ENCODE measurements at regions not wholly inside any gene's neighbourhood (a gene's known extent, or its start where the extent isn't known, plus 50 kb on each side); places are given as distances from the start of the nearest gene placed in this dataset.

GRCh38 chr12:30827101-30828066 lies 72.6 kb upstream of the CAPRIN2 start:
- no peak for DNase-seq

DNA sequence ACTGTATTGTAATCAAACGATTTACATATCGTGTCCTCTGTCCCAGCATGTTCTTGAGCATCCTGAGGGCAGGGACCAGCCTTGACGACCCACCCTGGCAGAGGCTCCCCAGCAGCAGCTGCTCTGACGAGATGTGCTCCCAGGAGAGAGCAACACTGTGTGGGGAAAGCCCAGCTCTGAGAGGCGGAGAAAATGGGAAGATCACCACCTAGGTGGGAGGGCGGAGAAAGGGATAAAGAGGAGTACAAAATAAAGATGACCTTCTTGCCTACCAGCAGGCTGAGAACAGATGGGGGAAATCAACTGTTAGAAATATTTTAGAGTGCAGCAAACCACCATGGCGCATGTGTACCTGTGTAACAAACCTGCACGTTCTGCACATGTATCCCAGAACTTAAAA lies 71.5 kb upstream of the CAPRIN2 start:
- no peak for DNase-seq

- DNase-seq = no peak
Observed at GRCh38 chr12:30825341-30825740, 70.6 kb upstream of the CAPRIN2 start.

DNA sequence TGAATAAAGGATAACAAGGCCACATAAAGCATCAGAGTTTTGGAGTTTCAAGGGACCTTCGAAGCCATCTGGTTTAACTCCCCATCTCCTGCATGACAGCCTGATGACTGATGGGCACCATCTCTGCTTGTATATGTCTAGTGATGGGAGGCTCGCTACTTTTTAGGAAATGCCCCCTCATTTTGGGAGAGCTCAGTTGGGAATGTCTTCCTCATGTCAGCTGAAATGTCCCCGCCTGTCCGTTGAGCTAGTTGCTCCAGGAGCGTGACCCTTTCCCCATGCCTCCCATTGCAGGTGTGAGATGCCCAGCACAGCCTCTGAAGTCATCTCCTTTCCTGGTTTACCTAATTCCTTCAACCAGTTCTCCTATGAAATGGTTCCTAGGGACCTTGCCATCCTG lies 69.6 kb upstream of the CAPRIN2 start:
- DNase-seq = no peak

- no peak for DNase-seq
Observed at GRCh38 chr12:30823764-30824163, 69.0 kb upstream of the CAPRIN2 start.

- peak in 1 of 2 experiments; percentile 10 for DNase-seq
Observed at GRCh38 chr12:30823156-30823699, 68.5 kb upstream of the CAPRIN2 start.

DNA sequence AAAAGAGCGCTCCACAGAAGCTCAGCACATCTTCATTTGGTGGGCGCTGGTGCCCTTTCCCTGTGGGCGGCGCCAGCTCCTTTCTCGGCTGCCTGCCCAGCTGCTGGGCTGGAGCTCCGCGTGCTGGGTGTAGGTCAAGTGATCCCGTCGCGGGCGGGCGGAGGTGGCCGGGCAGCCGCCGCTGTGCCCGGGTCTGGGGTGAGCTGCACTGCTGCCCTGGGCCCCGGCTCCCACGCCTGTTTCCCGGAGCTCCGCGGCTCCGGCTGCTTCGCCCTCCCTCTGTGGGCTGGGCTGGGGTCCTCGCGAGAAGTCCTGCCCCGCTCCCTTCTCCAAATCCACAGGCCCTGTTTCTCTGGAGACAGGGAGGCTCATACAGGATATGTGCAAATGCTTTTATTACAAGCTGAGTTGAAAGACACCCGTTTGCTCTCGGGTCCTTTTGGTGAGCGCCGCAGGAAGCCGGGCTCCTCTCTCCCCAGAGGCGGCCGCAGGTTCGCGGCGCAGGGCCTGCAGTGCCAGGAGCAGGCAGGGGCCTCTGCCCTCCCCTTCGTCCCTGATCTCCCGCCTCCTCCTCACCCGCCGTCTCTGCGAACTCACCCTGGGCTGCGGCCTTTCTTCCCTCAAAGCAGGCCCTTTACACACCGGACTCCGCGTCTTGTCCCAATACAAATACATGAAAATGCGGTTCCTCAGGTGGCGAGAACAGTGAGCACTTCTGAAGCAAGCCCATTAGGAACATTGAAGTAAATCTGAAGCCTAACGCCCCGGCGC lies 67.8 kb upstream of the CAPRIN2 start:
- DNase-seq = no peak

- DNase-seq = no peak
Observed at GRCh38 chr12:30820406-30820946, 65.7 kb upstream of the CAPRIN2 start.

DNA sequence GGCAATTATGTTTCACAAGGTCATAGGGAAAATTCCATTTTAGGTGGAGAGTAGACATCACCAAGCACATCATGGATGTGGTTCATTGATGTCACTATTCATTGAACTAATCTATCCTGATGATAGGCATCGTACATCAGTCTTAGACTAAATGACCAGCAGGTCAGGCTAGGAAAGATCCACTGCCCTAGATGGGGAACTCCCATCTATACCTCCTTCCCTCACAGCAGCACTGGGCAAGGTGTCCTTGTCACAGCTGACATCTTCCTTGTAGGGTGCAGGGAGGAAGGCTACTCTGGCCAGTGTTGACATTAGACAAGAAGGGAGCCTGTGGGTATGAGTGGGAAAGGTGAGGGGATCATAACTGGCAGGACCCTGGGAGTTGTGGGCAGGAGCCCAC lies 63.8 kb upstream of the CAPRIN2 start:
- DNase-seq = no peak

DNA sequence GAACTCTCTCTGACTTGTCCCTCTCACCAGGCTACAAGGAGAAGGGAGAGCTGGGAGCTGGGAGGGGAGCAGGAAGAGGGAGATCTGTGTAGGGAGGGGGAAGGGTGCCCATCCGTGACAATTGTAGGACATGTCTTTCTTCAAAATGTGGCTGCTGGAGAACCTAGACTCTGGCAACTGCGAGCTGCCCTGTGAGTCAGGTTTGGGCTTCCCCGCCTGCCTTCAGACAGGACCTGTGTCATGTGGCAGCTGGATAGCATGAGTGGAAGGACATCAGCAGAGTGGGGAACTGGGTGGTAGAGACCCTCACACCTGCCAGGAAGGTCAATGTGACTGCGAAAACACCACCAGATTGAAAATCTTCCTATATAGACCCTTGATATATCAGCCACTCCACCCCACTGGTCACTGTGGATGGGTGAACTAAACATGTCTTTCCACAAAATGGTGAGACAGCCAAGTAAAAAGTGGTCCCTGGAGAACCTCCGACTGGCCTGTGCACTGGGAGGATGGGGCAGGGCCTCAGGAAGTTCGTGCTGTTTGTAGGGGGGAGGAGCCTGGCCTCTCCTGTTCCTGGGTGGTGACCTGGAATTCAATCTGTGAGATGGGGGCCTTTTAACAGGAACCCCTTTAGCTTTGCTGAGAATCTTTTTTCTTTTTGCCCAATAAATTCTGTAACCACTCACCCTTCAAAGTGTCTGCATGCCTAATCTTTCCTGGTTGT lies 62.2 kb upstream of the CAPRIN2 start:
- no peak for DNase-seq

DNA sequence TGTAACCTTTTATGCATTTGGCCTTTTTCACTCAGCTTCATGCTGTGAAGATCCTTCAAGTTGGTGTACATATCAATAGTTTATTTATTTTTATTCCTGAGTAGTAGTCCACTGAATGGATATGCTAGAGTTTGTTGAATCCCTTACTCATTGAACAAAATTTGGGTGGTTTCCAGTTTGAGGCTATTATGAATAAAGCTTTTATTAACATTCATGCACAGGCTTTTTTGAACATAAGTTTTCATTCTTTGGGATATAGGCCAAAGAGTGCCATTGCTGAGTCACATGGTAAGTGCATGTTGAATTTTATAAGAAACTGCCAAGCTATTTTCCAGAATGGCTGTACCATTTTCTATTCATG lies 59.5 kb upstream of the CAPRIN2 start:
- no peak for DNase-seq

DNA sequence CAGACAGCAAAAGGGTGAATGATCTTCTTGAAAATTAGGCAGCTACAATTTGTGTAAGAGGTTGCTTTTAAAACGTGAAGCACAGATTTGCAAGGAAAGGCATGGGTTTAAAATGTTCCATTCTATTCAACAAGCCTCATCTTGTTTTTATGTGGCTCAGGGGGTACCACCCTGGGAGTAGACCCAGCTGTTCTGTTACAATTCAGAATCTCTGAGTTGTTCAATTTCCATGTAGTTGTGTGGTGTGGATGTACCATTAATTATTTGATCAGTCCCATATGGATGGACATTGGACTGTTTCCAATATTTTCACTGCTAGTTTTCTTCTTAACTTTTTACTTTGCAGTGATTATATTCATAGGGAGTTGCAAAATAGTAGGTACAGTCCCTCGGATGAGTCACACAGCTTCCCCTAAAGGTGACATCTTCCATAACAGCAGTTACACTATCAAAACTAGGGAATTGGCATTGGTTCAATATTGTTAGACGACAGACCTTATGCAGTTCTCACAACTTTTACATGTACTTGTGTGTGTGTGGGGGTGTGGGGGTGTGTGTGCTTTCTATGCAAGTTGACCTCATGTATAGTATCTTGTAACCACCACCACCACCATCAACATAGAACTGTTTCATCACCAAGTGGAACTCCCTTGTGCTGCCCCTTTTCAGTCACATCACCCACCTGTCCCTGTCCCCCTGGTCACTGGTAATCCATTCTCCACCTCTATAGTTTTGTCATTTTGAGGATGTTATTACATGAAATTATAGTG lies 59.0 kb upstream of the CAPRIN2 start:
- no peak for DNase-seq

DNA sequence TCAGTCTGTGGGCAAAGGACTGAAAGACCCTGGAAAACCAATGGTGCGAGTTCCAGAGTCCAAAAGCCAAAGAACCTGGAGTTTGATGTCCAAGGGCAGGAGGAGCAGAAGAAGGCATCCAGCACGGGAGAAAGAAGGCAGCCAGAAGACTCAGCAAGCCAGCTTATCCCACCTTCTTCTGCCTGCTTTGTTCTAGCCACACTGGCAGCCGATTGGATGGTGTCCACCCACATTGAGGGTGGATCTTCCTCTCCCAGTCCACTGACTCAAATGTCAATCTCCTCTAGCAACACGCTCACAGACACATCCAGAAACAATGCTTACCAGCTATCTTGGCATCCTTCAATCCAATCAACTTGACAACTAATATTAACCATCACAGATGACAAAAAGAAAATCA lies 57.2 kb upstream of the CAPRIN2 start:
- DNase-seq = no peak

DNA sequence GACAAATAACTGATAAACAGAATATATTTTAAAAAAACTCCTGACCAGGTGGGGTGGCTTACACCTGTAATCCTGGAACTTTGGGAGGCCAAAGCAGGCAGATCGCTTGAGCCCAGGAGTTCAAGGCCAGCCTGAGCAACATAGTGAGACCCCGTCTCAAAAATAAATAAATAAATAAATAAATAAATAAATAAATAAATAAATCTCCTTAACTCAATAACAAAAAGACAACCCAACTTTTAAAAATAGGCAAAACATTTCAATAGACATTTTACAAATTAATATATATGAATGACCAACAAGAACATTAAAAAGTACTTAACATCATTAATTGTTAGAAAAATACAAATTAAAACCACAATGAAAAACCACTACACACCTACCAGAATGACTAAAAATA lies 56.2 kb upstream of the CAPRIN2 start:
- DNase-seq = no peak

- no peak for DNase-seq
Observed at GRCh38 chr12:30807695-30808034, 52.9 kb upstream of the CAPRIN2 start.

DNA sequence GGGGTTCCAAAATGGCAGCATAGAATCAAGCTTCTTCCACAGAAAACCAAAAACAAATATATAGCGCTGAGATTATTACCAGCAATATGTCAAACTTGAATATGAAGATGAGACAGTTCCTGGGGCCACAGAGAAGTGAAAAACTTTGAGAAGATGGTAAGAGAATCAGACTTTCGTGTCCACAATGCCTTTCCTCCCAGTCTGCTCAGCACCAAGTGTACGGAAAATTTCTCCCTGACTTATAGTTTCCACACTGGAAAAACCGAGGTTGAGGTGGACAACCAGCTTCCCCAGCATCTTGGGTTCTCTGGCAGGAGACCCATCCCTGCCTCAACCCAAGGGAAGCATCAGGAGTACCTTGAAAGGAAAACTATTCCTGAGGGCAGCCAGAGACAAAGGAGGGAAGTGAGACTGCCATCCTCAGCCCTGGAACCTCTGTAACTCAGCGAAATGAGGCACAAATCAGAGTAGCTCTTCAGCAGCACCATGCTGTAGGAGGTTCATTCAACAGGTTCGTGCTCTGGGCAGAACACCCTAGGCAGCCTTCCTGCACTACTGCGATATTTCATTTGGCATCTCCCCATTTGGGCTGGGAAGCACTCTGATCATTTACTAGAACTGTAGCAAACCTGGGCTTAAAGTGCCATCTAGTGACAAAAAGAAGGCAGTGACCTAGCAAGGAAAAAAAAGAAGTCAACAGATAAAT lies 52.4 kb upstream of the CAPRIN2 start:
- no peak for DNase-seq

DNA sequence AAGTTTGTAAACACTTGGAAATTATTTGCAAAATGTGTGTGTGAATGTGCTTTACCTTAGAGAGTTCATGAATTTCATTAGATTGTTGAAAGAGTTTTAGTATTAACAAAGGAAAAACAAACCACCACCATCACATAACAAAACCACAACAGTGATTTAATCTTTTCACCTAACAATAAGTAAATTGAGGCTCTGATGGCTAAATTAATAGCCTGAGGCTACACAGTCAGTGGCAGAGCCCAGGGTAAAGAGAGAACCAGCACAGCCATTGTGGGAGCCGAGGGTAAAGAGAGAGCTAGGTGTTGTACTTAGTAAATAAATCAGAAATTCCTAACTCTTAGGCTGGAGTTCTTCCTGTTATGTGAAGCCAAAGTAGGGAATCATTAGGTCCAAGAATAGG lies 51.2 kb upstream of the CAPRIN2 start:
- no peak for DNase-seq
